K562 (cell line): ENCODE measurements at regions not wholly inside any gene's neighbourhood (a gene's known extent, or its start where the extent isn't known, plus 50 kb on each side); places are given as distances from the start of the nearest gene placed in this dataset.

ENCODE experiments used
- ATAC-seq: fragments of 200-7000 bp; cut with Tn5 transposase; 3 replicates; pipeline ENCODE4 v1.9.1; 2020; ENCODE audit warnings: moderate library complexity
- BruUV-seq: library from RNA; stranded (reverse); fragments of 400-500 nt; replicated peaks from 2 replicates; lab custom pipeline; 2021; lab: Mats Ljungman, UMichigan
- CTCF ChIA-PET: fragments of 300-600 bp; formaldehyde crosslinking; extraction: SDS; loops from one replicate; lab custom pipeline; 2021; ENCODE audit warnings: low intra/inter-chr PET ratio; lab: Yijun Ruan, JAX
- POLR2A ChIA-PET: fragments of 300-600, 350-650 bp; sonication (Branson Sonifier 250); formaldehyde crosslinking; extraction: SDS; loops from one replicate; lab custom pipeline; 2021; ENCODE audit warnings: antibody characterized with exemption, inconsistent platforms; lab: Yijun Ruan, JAX
- DNase-seq, 4 experiments: peaks; one replicate each; pipeline versions ENCODE4 v3.0.0 to v3.0.0-alpha.2; 2011 to 2018; ENCODE audit warnings: low spot score in 3 of 4, mixed read lengths in 3 of 4; ENCODE audit errors: extremely low read depth in 1 of 4
- FAIRE-seq: peaks from 2 replicates; lab custom pipeline; 2011; peaks lifted over from hg19 to GRCh38; lab: Jason Lieb, UNC
- H2AFZ ChIP-seq: 2 replicates; pipeline ENCODE4 v1.6.0; 2011; ENCODE audit warnings: low read depth, low read length, control low read depth, inconsistent platforms
- H3K27ac ChIP-seq: fragments of 200-600 bp; 3 replicates; pipeline ENCODE4 v1.8.0; 2011; ENCODE audit warnings: low read depth, mild to moderate bottlenecking, control low read depth, inconsistent platforms, low read length, moderate library complexity, mixed read lengths; ENCODE audit errors: extremely low read depth
- H3K27me3 ChIP-seq, 2 experiments: fragments of 300-600 bp in 1 of 2; 2 replicates in 1 of 2; 3 replicates in 1 of 2; pipeline versions ENCODE4 v1.6.0 to v1.8.0; 2011; ENCODE audit warnings: inconsistent platforms in 2 of 2, low read length in 2 of 2, mild to moderate bottlenecking in 1 of 2, mixed read lengths in 1 of 2, moderate library complexity in 1 of 2; ENCODE audit not compliant: control insufficient read depth in 2 of 2, insufficient read depth in 2 of 2
- H3K36me3 ChIP-seq: fragments of 300-600 bp; 3 replicates; pipeline ENCODE4 v1.8.0; 2011; ENCODE audit warnings: mild to moderate bottlenecking, low read length, inconsistent platforms; ENCODE audit not compliant: control insufficient read depth, insufficient read depth
- H3K4me1 ChIP-seq, 2 experiments: fragments of 200-600 bp in 1 of 2; replicated peaks in 1 of 2; 2 replicates in 1 of 2; 3 replicates in 1 of 2; pipeline versions ENCODE4 v1.5.1 to v1.8.0; 2011; ENCODE audit warnings: inconsistent platforms in 2 of 2, low read length in 2 of 2, mild to moderate bottlenecking in 1 of 2, mixed read lengths in 1 of 2, moderate library complexity in 1 of 2; ENCODE audit not compliant: control insufficient read depth in 2 of 2, insufficient read depth in 2 of 2
- H3K4me2 ChIP-seq: 2 replicates; pipeline ENCODE4 v1.6.1; 2011; ENCODE audit warnings: low read length, control low read depth, inconsistent platforms, mixed read lengths; ENCODE audit not compliant: insufficient read depth
- H3K4me3 ChIP-seq: fragments of 200-600 bp; sonication (generic), shearing (Covaris generic); 2 replicates; pipeline ENCODE4 v1.5.1; 2016; ENCODE audit warnings: control low read depth, inconsistent platforms
- H3K79me2 ChIP-seq: fragments of 200-600 bp; 3 replicates; pipeline ENCODE4 v1.8.0; 2011; ENCODE audit warnings: low read length, inconsistent platforms; ENCODE audit not compliant: control insufficient read depth, insufficient read depth
- H3K9ac ChIP-seq, 2 experiments: 2 replicates each; pipeline versions ENCODE4 v1.6.0 to v1.6.1; 2011; ENCODE audit warnings: low read depth in 2 of 2, low read length in 2 of 2, control low read depth in 1 of 2, inconsistent platforms in 1 of 2, mild to moderate bottlenecking in 1 of 2, mixed read lengths in 1 of 2; ENCODE audit not compliant: insufficient read depth in 1 of 2
- H3K9me1 ChIP-seq: one replicate; pipeline ENCODE4 v1.6.0; 2011; ENCODE audit warnings: inconsistent platforms, mild to moderate bottlenecking, low read length, moderate library complexity; ENCODE audit not compliant: control insufficient read depth, insufficient read depth
- H3K9me3 ChIP-seq: replicated peaks from 2 replicates; pipeline ENCODE4 v1.5.1; 2011; ENCODE audit warnings: low read depth, low read length, inconsistent platforms; ENCODE audit not compliant: control insufficient read depth, insufficient read depth
- H4K20me1 ChIP-seq: replicated peaks from 2 replicates; pipeline ENCODE4 v1.6.1; 2011; ENCODE audit warnings: low read length, inconsistent platforms, mixed read lengths; ENCODE audit not compliant: control insufficient read depth, insufficient read depth
- CTBP1 ChIP-seq: fragments of 450-650 bp; IDR thresholded peaks from 2 replicates; pipeline ENCODE4 v1.6.1; 2016; ENCODE audit warnings: borderline replicate concordance
- FOXA1 ChIP-seq: fragments of 450-650 bp; IDR thresholded peaks from 2 replicates; pipeline ENCODE4 v1.6.1; 2016; ENCODE audit warnings: mild to moderate bottlenecking, borderline replicate concordance
- FOXP1 ChIP-seq: sonication (generic); formaldehyde crosslinking; IDR thresholded peaks from 2 replicates; pipeline ENCODE4 v1.8.0; 2022; ENCODE audit warnings: mild to moderate bottlenecking, missing genetic modification reagents
- NFE2L1 ChIP-seq: fragments of 450-650 bp; IDR thresholded peaks from 2 replicates; pipeline ENCODE4 v1.6.1; 2016; ENCODE audit warnings: missing genetic modification characterization, low read depth, mild to moderate bottlenecking, missing compliant biosample characterization, moderate library complexity, borderline replicate concordance
- POLR2AphosphoS2 ChIP-seq: IDR thresholded peaks from 2 replicates; pipeline ENCODE4 v1.6.1; 2012; ENCODE audit warnings: low read length, improper control_type of control experiment
- SMARCA5 ChIP-seq: fragments of 450-650 bp; IDR thresholded peaks from 2 replicates; pipeline ENCODE4 v1.6.1; 2016
- TARDBP ChIP-seq: fragments of 450-650 bp; IDR thresholded peaks from 2 replicates; pipeline ENCODE4 v1.6.1; 2016
- YBX1 ChIP-seq: fragments of 450-650 bp; IDR thresholded peaks from 2 replicates; pipeline ENCODE4 v1.7.1; 2016; ENCODE audit warnings: mild to moderate bottlenecking
- ZNF668 ChIP-seq: fragments of 250-450 bp; sonication (Bioruptor Pico); IDR thresholded peaks from 2 replicates; pipeline ENCODE4 v1.8.0; 2022; ENCODE audit warnings: mild to moderate bottlenecking, inconsistent platforms
- ZSCAN29 ChIP-seq: fragments of 450-650 bp; IDR thresholded peaks from 2 replicates; pipeline ENCODE4 v1.6.1; 2017
- WGBS: fragments of 100-300 bp; shearing (Covaris generic); methylation state at CpG from one replicate; pipeline ENCODE4 v1.1.6; 2016; ENCODE audit warnings: low coverage, mixed read lengths; ENCODE audit not compliant: insufficient coverage; ENCODE audit errors: missing lambda C conversion rate; 5-methylcytosine and 5-hydroxymethylcytosine counted together
- in situ Hi-C: fragments of 300-500 bp; cut with MboI; formaldehyde crosslinking; loops from 4 replicates; pipeline ENCODE4 v1.15.0; 2018; ENCODE audit warnings: inconsistent platforms, mixed read lengths
- intact Hi-C: fragments of 100-400 bp; cut with micrococcal nuclease; formaldehyde crosslinking; loops from 2 replicates; pipeline ENCODE4 v1.14.2; 2022
- TF ChIP-seq, protein P1 (sequence below), 3 experiments: IDR thresholded peaks in 2 of 3; conservative IDR thresholded peaks in 1 of 3; 2 replicates each; pipeline ENCODE4 v1.5.1; 2011 to 2012; ENCODE audit warnings: low read length in 3 of 3, mild to moderate bottlenecking in 3 of 3, control low read depth in 2 of 3, improper control_type of control experiment in 1 of 3, inconsistent platforms in 1 of 3, low read depth in 1 of 3, mixed read lengths in 1 of 3, moderate library complexity in 1 of 3; ENCODE audit not compliant: insufficient read depth in 2 of 3
- TF ChIP-seq, protein P2 (sequence below), 3 experiments: fragments of 200-800 bp in 1 of 3; fragments of 250-450 bp in 1 of 3; fragments of 450-650 bp in 1 of 3; sonication (Bioruptor Pico) in 1 of 3; sonication (Bioruptor generic) in 1 of 3; formaldehyde crosslinking in 1 of 3; IDR thresholded peaks; 2 replicates each; pipeline versions ENCODE4 v1.6.1 to v1.8.0; 2016 to 2022; ENCODE audit warnings: mild to moderate bottlenecking in 2 of 3, missing genetic modification characterization in 2 of 3, missing compliant biosample characterization in 1 of 3, moderate library complexity in 1 of 3
- TF ChIP-seq, protein P3 (sequence below): fragments of 200-800 bp; sonication (Bioruptor generic); IDR thresholded peaks from 2 replicates; pipeline ENCODE4 v1.6.1; 2017; ENCODE audit warnings: missing genetic modification characterization, missing compliant biosample characterization
- TF ChIP-seq, protein P4 (sequence below): fragments of 450-650 bp; IDR thresholded peaks from 2 replicates; pipeline ENCODE4 v1.6.1; 2016; ENCODE audit warnings: mild to moderate bottlenecking

DNA sequence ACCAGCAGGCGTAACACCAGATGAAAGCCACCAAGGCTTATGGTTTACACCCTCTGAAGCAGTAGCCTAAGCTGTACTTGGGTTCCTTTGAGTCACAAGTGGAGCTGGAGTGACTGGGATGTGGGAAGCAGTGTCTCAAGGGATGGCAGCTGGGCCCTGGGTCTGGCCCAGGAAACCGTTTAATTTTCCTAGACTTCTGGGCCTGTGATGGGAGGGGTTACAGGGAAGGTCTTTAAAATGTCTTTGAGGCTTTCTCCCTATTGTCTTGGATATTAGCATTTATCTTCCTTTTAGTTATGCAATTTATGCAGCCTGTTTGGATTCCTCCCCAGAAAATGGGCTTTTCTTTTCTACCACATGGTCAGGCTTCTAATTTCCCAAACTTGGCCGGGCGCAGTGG, 568.2 kb downstream of the ANKRD7 start:
- H3K4me2 ChIP-seq, result no peak overlapping the region
- no peak overlapping the region for H3K27ac ChIP-seq
- ATAC-seq (no peak), FAIRE-seq (no peak), DNase-seq (no peak)
- no peak overlapping the region for H3K9ac ChIP-seq
- H3K9me1 ChIP-seq, result no peaks in the 10 kb centered on the region
- CTCF ChIA-PET, result interaction anchor here (0.6 kb wide), 1 partner anchor 415 kb away, joined by 3 read pairs; no protein-coding TSS in a partner anchor
- POLR2A ChIA-PET, result no interaction called here
- no peaks in the 10 kb centered on the region for H3K79me2 ChIP-seq
- no peaks in the 10 kb centered on the region for H3K4me1 ChIP-seq
- in situ Hi-C loops, result no loop called here
- intact Hi-C loops, result no loop called here
- no peaks in the 10 kb centered on the region for H4K20me1 ChIP-seq
- WGBS, result 8% methylated on average over 4 of the region's 4 CpGs
- H3K9me3 ChIP-seq, result 0 out of 2 replicates have a peak, but pooled peaks cover 2% of the 10 kb centered on the region
- no peak overlapping the region for H2AFZ ChIP-seq
- no peaks in the 10 kb centered on the region for H3K36me3 ChIP-seq
- H3K27me3 ChIP-seq, result no peaks in the 10 kb centered on the region
- BruUV-seq, result no TSS peak
- TF ChIP-seq ZSCAN29 (no peak), SMARCA5 (no peak), ZNF668 (CRISPR knock-in tag) (no peak), POLR2AphosphoS2 (no peak), NFE2L1 (tag) (no peak), TARDBP (no peak), CTBP1 (no peak), FOXP1 (no peak), FOXA1 (no peak), YBX1 (no peak)
- TF ChIP-seq, protein P1, sequence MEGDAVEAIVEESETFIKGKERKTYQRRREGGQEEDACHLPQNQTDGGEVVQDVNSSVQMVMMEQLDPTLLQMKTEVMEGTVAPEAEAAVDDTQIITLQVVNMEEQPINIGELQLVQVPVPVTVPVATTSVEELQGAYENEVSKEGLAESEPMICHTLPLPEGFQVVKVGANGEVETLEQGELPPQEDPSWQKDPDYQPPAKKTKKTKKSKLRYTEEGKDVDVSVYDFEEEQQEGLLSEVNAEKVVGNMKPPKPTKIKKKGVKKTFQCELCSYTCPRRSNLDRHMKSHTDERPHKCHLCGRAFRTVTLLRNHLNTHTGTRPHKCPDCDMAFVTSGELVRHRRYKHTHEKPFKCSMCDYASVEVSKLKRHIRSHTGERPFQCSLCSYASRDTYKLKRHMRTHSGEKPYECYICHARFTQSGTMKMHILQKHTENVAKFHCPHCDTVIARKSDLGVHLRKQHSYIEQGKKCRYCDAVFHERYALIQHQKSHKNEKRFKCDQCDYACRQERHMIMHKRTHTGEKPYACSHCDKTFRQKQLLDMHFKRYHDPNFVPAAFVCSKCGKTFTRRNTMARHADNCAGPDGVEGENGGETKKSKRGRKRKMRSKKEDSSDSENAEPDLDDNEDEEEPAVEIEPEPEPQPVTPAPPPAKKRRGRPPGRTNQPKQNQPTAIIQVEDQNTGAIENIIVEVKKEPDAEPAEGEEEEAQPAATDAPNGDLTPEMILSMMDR (IDR thresholded peaks at IDR 0.05 in 2 of 3, conservative IDR thresholded peaks at IDR 0.05 in 1 of 3; ENCODE audit: insufficient read depth in 2 of 3, low read depth in 1 of 3, low read length in 3 of 3), result no peak
- TF ChIP-seq, protein P2, sequence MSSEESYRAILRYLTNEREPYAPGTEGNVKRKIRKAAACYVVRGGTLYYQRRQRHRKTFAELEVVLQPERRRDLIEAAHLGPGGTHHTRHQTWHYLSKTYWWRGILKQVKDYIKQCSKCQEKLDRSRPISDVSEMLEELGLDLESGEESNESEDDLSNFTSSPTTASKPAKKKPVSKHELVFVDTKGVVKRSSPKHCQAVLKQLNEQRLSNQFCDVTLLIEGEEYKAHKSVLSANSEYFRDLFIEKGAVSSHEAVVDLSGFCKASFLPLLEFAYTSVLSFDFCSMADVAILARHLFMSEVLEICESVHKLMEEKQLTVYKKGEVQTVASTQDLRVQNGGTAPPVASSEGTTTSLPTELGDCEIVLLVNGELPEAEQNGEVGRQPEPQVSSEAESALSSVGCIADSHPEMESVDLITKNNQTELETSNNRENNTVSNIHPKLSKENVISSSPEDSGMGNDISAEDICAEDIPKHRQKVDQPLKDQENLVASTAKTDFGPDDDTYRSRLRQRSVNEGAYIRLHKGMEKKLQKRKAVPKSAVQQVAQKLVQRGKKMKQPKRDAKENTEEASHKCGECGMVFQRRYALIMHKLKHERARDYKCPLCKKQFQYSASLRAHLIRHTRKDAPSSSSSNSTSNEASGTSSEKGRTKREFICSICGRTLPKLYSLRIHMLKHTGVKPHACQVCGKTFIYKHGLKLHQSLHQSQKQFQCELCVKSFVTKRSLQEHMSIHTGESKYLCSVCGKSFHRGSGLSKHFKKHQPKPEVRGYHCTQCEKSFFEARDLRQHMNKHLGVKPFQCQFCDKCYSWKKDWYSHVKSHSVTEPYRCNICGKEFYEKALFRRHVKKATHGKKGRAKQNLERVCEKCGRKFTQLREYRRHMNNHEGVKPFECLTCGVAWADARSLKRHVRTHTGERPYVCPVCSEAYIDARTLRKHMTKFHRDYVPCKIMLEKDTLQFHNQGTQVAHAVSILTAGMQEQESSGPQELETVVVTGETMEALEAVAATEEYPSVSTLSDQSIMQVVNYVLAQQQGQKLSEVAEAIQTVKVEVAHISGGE (CRISPR knock-in tag; IDR thresholded peaks at IDR 0.05), result no peak
- TF ChIP-seq, protein P3, sequence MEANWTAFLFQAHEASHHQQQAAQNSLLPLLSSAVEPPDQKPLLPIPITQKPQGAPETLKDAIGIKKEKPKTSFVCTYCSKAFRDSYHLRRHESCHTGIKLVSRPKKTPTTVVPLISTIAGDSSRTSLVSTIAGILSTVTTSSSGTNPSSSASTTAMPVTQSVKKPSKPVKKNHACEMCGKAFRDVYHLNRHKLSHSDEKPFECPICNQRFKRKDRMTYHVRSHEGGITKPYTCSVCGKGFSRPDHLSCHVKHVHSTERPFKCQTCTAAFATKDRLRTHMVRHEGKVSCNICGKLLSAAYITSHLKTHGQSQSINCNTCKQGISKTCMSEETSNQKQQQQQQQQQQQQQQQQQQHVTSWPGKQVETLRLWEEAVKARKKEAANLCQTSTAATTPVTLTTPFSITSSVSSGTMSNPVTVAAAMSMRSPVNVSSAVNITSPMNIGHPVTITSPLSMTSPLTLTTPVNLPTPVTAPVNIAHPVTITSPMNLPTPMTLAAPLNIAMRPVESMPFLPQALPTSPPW (CRISPR knock-in tag), result no peak
- TF ChIP-seq, protein P4, sequence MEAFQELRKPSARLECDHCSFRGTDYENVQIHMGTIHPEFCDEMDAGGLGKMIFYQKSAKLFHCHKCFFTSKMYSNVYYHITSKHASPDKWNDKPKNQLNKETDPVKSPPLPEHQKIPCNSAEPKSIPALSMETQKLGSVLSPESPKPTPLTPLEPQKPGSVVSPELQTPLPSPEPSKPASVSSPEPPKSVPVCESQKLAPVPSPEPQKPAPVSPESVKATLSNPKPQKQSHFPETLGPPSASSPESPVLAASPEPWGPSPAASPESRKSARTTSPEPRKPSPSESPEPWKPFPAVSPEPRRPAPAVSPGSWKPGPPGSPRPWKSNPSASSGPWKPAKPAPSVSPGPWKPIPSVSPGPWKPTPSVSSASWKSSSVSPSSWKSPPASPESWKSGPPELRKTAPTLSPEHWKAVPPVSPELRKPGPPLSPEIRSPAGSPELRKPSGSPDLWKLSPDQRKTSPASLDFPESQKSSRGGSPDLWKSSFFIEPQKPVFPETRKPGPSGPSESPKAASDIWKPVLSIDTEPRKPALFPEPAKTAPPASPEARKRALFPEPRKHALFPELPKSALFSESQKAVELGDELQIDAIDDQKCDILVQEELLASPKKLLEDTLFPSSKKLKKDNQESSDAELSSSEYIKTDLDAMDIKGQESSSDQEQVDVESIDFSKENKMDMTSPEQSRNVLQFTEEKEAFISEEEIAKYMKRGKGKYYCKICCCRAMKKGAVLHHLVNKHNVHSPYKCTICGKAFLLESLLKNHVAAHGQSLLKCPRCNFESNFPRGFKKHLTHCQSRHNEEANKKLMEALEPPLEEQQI, result no peak
- no peak overlapping the region for H3K4me3 ChIP-seq
